Stimulated activated naive B cell treated with anti-CD40 and anti-IgM and Interleukin-4, amounts not matched to agents 10 μg/mL and 1 μg/mL and 100 μg/mL, for 72 hours (primary cell): ENCODE measurements at regions not wholly inside any gene's neighbourhood (a gene's known extent, or its start where the extent isn't known, plus 50 kb on each side); places are given as distances from the start of the nearest gene placed in this dataset.

ENCODE experiments used
- ATAC-seq, 2 donors: fragments of 150-1000 bp; cut with Tn5 transposase; replicated peaks; 2 replicates each; pipeline ENCODE4 v1.10.0; 2021; ENCODE audit warnings: moderate library complexity in 1 of 2
- DNase-seq: peaks from one replicate; pipeline ENCODE4 v3.0.0; 2021
- H3K27ac Mint-ChIP-seq: one replicate; pipeline ENCODE4 v1.8.0; 2022; ENCODE audit warnings: mild to moderate bottlenecking, mixed read lengths
- H3K27me3 Mint-ChIP-seq, 2 donors: one replicate each; pipeline ENCODE4 v1.8.0; 2022; ENCODE audit warnings: mixed read lengths in 2 of 2
- H3K36me3 Mint-ChIP-seq, 2 donors: one replicate each; pipeline ENCODE4 v1.8.0; 2022; ENCODE audit warnings: mixed read lengths in 2 of 2, mild to moderate bottlenecking in 1 of 2
- H3K4me1 Mint-ChIP-seq, 2 donors: one replicate each; pipeline ENCODE4 v1.8.0; 2022; ENCODE audit warnings: mixed read lengths in 2 of 2, mild to moderate bottlenecking in 1 of 2
- H3K4me3 Mint-ChIP-seq, 2 donors: one replicate each; pipeline ENCODE4 v1.8.0; 2022; ENCODE audit warnings: mild to moderate bottlenecking in 2 of 2, mixed read lengths in 2 of 2, moderate library complexity in 1 of 2
- H3K9me3 Mint-ChIP-seq, 2 donors: one replicate each; pipeline ENCODE4 v1.8.0; 2022; ENCODE audit warnings: mixed read lengths in 2 of 2, mild to moderate bottlenecking in 1 of 2

DNA sequence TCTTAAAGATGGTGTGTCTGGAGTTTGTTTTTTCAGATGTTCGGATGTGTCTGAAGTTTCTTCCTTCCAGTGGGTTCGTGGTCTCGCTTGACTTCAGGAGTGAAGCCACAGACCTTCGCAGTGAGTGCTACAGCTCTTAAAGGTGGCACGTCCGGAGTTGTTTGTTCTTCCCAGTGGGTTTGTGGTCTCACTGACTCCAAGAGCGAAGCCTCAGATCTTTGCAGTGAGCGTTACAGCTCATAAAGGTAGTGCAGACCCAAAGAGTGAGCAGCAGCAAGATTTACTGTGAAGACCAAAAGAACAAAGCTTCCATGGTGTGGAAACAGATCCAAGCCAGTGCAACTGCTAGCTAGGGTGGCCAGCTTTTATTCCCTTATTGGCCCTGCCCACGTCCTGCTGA is 1430.4 kb upstream of the B3GALT2 start:
- DNase-seq (no peak), ATAC-seq (no peak)
- Mint-ChIP-seq H3K36me3 (no peaks in the 10 kb centered on the region), H3K27ac (no peak overlapping the region), H3K4me3 (no peak overlapping the region), H3K9me3 (peaks cover 0 to 11% of the 10 kb centered on the region in 2 donors), H3K4me1 (no peaks in the 10 kb centered on the region), H3K27me3 (no peaks in the 10 kb centered on the region)

DNA sequence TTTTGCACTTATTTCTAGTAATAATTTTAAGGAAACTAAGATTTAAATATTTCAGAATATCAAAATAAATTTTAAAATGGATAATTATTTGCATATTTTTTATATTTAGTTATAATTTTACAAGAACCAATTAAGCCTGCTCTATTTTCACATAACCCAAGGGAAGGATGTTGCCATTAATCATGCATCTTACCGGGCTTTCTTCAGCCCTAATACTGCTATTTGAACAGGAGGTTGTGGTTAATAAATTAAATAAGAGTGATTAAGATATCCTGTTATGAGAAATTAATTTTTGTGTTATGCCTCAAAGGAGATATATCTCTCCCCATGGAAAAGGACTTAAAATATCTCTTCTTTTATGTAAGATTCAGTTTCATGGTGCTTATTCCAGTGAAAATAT is 1415.8 kb upstream of the B3GALT2 start:
- Mint-ChIP-seq H3K4me3 (no peak overlapping the region), H3K27ac (no peak overlapping the region)

DNA sequence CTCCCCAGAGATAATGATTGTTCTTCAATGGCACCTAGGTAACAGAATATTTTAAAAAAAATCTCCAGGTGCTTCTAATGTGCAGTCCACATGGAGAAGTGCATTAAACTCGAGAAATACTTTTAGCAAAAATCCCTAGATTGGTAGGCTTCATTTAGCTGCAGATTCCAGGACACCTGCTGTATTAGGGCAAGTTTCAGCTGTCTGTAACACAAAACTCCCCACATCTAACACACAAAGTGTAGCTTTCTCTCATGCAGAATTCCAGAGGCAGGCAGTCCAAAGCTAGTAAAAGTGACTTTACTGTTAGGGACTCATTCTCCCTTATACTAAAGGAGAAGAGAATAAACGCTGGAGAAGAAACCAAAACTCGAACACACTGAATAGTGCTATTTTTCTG is 1414.3 kb upstream of the B3GALT2 start:
- Mint-ChIP-seq H3K9me3 (no peaks in the 10 kb centered on the region), H3K27me3 (no peaks in the 10 kb centered on the region), H3K4me3 (no peak overlapping the region), H3K27ac (no peak overlapping the region), H3K36me3 (no peaks in the 10 kb centered on the region), H3K4me1 (no peaks in the 10 kb centered on the region)
- ATAC-seq, result no peak
- DNase-seq, result no peak

More for the DNA sequence above, 1415.8 kb upstream of the B3GALT2 start:
- no peak for DNase-seq
- H3K36me3 Mint-ChIP-seq, result no peaks in the 10 kb centered on the region
- H3K9me3 Mint-ChIP-seq, result no peaks in the 10 kb centered on the region
- H3K4me1 Mint-ChIP-seq, result no peaks in the 10 kb centered on the region
- H3K27me3 Mint-ChIP-seq, result no peaks in the 10 kb centered on the region
- ATAC-seq, result no peak

DNA sequence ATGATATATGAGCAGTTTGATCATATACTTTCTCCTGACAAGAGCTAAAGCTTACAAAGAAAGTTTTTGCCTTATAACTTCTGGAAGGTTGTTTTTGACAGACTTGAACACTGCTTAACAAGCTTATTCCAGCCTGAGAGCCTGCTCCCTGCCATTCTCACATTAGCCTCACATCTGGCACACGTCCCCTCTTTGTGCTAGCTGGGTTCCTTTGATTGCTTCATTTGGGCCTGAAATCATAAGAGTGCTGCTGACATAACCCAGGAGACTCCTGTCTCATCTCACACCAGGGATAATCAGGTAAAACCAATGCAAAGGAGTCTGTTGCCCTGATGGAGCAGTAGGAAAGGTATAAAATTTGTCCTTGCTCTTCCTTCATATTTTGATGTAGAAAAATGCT is 1411.7 kb upstream of the B3GALT2 start:
- no peaks in the 10 kb centered on the region for H3K36me3 Mint-ChIP-seq
- H3K27me3 Mint-ChIP-seq, result no peaks in the 10 kb centered on the region
- ATAC-seq, result no peak

DNA sequence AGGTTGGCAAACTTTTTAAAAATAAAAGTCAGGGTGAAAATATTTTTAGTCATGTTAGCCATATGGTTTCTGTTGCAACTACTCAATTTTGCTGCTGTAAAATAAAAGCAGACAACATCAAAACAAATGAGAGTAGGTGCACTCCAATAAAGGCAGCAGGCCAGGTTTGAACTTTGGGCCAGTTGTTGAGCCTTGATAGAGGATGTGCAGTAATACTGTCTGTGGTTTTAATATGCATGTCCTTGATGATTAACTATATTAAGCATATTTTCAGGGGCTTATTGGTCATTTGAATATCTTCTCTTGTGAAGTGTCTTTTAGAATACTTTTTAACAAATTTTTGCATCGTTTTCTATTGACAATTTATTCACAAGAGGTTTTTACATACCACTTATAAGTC is 1399.9 kb upstream of the B3GALT2 start:
- Mint-ChIP-seq H3K4me1 (no peaks in the 10 kb centered on the region), H3K27ac (no peak overlapping the region), H3K36me3 (no peaks in the 10 kb centered on the region), H3K4me3 (no peak overlapping the region), H3K9me3 (peaks cover 0 to 2% of the 10 kb centered on the region in 2 donors), H3K27me3 (no peaks in the 10 kb centered on the region)
- ATAC-seq (no peak), DNase-seq (no peak)

More for the DNA sequence above, 1411.7 kb upstream of the B3GALT2 start:
- Mint-ChIP-seq H3K9me3 (no peaks in the 10 kb centered on the region), H3K4me1 (no peaks in the 10 kb centered on the region), H3K4me3 (no peak overlapping the region), H3K27ac (no peak overlapping the region)
- no peak for DNase-seq

DNA sequence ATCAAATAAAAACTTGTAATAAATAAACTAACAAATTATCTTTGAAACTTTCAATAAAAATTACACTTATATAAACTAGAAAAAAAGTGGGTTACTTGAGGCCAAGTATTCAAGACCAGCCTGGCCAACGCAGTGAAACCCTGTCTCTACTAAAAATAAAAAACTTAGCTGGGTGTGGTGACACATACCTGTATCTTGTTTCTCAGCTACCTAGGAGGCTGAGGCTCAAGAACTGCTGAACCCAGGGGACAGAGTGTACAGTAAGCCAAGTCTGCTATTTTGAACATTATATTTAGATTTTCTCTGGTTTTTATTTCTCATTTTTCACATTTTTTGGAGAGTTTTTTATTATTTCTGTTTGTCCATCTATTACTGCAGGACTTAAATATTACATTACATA is 1397.6 kb upstream of the B3GALT2 start:
- H3K27me3 Mint-ChIP-seq, result no peaks in the 10 kb centered on the region
- DNase-seq (no peak), ATAC-seq (no peak)
- no peaks in the 10 kb centered on the region for H3K36me3 Mint-ChIP-seq
- no peaks in the 10 kb centered on the region for H3K4me1 Mint-ChIP-seq
- H3K9me3 Mint-ChIP-seq, result peaks cover 0 to 5% of the 10 kb centered on the region in 2 donors
- no peak overlapping the region for H3K27ac Mint-ChIP-seq
- H3K4me3 Mint-ChIP-seq, result no peak overlapping the region

DNA sequence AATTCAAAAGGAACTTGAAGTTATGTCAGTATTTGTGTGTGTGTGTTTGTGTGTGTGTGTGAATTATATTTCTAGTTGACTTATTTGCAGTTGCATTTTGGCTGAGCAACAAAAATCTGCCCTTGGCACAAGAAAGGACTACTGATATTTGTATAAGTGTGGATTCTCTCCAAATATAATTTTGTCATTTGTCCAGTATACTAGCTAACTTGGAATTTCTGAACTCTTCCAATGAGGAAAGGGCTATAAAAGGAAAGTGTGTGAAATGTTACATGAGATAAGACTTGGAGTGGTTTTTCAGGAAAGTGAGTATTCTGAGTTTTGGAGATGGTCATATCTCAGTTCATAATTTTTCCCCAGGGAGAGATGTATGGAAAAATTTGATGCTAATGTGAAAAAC is 1384.1 kb upstream of the B3GALT2 start:
- Mint-ChIP-seq H3K27ac (no peak overlapping the region), H3K4me1 (no peaks in the 10 kb centered on the region), H3K36me3 (no peaks in the 10 kb centered on the region), H3K27me3 (no peaks in the 10 kb centered on the region), H3K9me3 (peaks cover 0 to 2% of the 10 kb centered on the region in 2 donors), H3K4me3 (no peak overlapping the region)
- DNase-seq, result no peak
- no peak for ATAC-seq

DNA sequence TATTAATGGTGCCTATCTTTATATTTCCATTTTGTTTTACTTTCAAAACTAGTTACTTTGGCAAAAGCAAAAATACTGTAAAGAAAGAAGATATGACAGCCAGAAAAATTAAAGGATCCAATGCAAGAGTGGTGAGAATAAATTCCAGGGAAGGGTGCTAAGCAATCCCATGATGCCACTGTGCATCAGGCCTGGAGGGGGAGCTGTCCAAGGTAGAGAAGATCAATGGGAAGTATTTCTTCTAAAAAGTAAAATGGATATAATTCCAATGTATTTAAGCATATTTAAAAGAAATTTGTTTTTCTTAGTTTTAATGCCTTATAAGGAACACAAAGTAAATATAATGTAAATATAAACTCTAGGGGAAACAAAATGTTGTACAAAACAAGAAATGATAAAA is 1382.2 kb upstream of the B3GALT2 start:
- ATAC-seq (no peak), DNase-seq (no peak)
- peaks cover 0 to 2% of the 10 kb centered on the region in 2 donors for H3K9me3 Mint-ChIP-seq
- H3K4me1 Mint-ChIP-seq, result no peaks in the 10 kb centered on the region
- H3K4me3 Mint-ChIP-seq, result no peak overlapping the region
- no peaks in the 10 kb centered on the region for H3K36me3 Mint-ChIP-seq
- no peaks in the 10 kb centered on the region for H3K27me3 Mint-ChIP-seq
- H3K27ac Mint-ChIP-seq, result no peak overlapping the region

DNA sequence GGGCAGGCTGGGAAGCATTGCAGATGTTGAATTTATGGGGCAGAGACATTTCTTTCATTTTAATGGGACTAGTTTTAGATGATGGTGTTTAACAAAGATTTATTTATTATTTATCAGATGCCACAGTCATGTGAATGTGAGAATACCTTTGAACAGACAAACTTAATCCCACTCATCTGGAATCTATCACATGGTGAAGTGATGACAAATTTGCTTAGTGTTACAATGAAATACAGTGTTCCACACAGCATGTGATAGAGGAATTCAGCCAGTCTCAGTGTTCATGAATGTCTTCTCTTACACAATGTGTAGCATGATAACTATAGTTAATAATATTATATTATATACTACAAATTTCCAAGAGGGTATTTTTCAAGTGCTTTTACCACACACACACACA is 1361.7 kb upstream of the B3GALT2 start:
- no peaks in the 10 kb centered on the region for H3K36me3 Mint-ChIP-seq
- H3K4me3 Mint-ChIP-seq, result no peak overlapping the region
- H3K27me3 Mint-ChIP-seq, result no peaks in the 10 kb centered on the region
- no peak for ATAC-seq
- no peak for DNase-seq
- H3K27ac Mint-ChIP-seq, result no peak overlapping the region
- no peaks in the 10 kb centered on the region for H3K4me1 Mint-ChIP-seq
- peaks cover 0 to 1% of the 10 kb centered on the region in 2 donors for H3K9me3 Mint-ChIP-seq

DNA sequence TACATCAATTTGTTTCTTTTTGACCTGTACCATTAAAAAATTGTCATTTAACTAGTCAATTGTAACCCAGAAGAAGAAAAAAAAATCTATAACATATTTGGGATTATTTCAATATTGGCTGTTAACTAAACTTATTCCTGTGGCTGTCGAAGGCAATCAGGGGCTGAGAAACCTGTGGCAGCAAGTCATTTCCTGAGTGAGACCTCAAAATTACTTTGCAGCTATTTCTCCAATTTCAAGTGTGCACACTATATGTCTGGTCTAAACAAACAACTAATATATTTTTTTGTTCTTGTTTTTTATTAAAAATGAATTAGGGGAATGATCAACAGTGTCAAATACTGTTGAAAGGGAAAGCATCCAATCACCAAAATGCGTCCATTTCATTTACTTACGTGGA is 1357.6 kb upstream of the B3GALT2 start:
- Mint-ChIP-seq H3K27me3 (no peaks in the 10 kb centered on the region), H3K36me3 (no peaks in the 10 kb centered on the region), H3K9me3 (peaks cover 2 to 5% of the 10 kb centered on the region in 2 donors), H3K27ac (no peak overlapping the region), H3K4me1 (no peaks in the 10 kb centered on the region), H3K4me3 (no peak overlapping the region)
- ATAC-seq, result no peak
- DNase-seq, result no peak

DNA sequence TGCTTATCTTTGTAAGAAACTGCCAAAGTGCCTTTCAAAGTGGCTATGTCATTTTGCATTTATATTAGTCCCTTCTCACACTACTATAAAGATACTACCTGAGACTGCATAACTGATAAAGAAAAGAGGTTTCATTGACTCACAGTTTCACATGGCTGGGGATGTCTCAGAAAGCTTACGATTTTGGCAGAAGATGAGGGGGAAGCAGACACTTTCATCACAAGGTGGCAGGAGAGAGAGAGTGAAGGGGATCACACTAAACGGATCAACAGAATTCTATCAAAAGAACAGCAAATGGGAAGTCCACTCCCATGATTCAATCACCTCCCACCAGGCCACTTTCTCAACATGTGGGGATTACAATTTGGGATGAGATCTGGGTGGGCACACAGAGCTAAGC is 1352.0 kb upstream of the B3GALT2 start:
- DNase-seq, result no peak
- Mint-ChIP-seq H3K27me3 (no peaks in the 10 kb centered on the region), H3K36me3 (no peaks in the 10 kb centered on the region), H3K9me3 (peaks cover 2 to 5% of the 10 kb centered on the region in 2 donors), H3K27ac (no peak overlapping the region), H3K4me1 (no peaks in the 10 kb centered on the region), H3K4me3 (no peak overlapping the region)
- no peak for ATAC-seq

DNA sequence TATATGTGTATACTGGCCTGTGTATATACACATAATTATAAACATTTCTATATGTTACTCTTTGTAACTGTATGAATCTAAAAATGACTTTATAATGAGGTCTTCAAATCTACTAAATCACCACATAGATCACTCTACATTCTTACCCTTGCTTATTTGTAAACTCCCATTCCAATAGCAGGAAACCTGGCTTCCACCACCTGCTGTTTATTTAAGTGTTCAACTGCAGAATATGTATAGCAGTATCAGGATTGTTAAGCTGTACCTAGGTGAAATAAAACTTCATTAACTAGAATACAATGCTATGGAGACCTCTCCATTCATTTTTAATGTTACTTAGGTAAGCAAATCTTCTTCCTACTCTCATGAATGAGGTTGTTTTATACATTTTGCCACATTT is 1351.1 kb upstream of the B3GALT2 start:
- DNase-seq (no peak), ATAC-seq (no peak)
- Mint-ChIP-seq H3K9me3 (peaks cover 2% of the 10 kb centered on the region in 2 donors), H3K4me3 (no peak overlapping the region), H3K36me3 (no peaks in the 10 kb centered on the region), H3K27ac (no peak overlapping the region), H3K4me1 (no peaks in the 10 kb centered on the region), H3K27me3 (no peaks in the 10 kb centered on the region)

DNA sequence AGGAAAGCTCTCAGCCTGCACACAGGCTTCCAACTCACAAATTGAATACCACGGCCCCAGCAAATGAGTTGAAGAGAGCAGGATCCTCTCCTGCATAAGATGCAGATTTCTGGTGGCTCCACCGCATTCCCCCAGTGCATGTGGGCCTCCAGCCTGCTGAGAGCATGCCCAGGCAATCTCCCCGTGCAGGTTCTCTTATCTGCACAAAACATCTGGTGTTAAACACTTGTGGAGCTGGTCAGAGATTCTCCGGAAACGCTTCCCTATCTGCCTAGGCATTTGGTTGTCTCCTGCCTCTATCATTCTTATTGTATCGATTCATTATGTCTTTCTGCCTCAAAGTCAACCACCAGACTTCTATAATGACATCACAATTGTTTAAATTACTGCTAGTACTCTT is 1349.0 kb upstream of the B3GALT2 start:
- H3K4me1 Mint-ChIP-seq, result no peaks in the 10 kb centered on the region
- DNase-seq (no peak), ATAC-seq (no peak)
- H3K9me3 Mint-ChIP-seq, result no peaks in the 10 kb centered on the region
- no peaks in the 10 kb centered on the region for H3K36me3 Mint-ChIP-seq
- no peak overlapping the region for H3K4me3 Mint-ChIP-seq
- no peaks in the 10 kb centered on the region for H3K27me3 Mint-ChIP-seq
- no peak overlapping the region for H3K27ac Mint-ChIP-seq

DNA sequence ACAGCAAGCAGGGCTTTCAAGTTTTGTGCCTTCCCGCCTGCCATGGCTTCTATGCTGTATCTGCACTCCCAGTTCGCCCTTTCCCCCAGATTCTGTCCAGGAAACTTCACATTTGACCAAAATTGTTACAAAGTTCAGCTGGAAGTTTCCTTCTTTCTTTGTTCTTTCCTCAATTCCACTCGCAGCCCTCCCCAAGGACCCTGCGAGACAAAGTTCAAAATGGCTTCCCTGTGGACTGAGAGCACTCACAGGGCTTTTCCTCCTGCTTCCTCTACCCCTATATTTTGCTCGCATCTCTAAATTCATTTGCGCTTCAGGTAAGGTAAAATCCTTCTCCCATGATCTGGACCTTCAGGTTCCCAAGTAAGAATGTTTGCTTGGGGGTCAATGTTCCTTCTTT is 1348.4 kb upstream of the B3GALT2 start:
- no peak for DNase-seq
- Mint-ChIP-seq H3K4me3 (no peak overlapping the region), H3K9me3 (no peaks in the 10 kb centered on the region), H3K27me3 (no peaks in the 10 kb centered on the region), H3K4me1 (no peaks in the 10 kb centered on the region), H3K27ac (no peak overlapping the region), H3K36me3 (no peaks in the 10 kb centered on the region)
- ATAC-seq, result no peak

DNA sequence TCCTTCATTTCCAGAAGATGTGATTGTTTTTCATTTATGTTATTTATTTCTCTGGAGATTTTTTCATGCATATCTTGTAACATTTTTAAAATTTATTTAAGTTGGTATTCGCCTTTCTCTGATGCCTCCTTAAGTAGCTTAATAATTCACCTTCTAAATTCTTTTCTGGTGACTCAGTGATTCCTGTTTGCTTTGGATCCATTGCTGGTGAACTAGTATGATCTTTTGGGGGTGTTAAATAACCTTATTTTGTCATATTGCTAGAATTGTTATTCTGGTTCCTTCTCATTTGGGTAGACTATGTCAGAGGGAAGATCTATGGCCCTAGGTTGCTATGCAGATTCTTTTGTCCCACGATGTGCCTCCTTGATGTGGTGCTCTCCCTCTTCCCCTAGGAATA is 1347.2 kb upstream of the B3GALT2 start:
- ATAC-seq, result no peak
- no peak for DNase-seq
- no peaks in the 10 kb centered on the region for H3K27me3 Mint-ChIP-seq
- no peak overlapping the region for H3K27ac Mint-ChIP-seq
- H3K9me3 Mint-ChIP-seq, result no peaks in the 10 kb centered on the region
- no peaks in the 10 kb centered on the region for H3K36me3 Mint-ChIP-seq
- no peaks in the 10 kb centered on the region for H3K4me1 Mint-ChIP-seq
- no peak overlapping the region for H3K4me3 Mint-ChIP-seq

DNA sequence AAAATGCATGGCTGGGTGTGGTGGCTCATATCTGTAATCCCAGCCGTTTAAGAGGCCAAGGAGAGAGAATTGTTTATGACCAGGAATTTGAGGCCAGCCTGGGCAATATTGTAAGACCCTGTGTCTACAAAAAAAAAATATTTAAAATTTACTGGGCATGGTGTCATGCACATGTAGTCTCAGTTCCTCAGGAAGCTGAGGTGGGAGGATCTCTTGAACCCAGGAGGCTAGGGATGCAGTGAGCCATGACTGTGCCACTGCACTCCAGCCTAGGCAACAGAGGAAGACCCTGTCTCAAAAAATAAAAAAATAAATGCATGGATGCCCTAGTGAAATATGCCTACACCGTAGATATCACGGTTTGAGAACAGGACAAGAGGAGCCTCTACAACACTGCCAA is 1331.2 kb upstream of the B3GALT2 start:
- Mint-ChIP-seq H3K27me3 (no peaks in the 10 kb centered on the region), H3K36me3 (no peaks in the 10 kb centered on the region), H3K4me1 (peaks cover 5 to 20% of the 10 kb centered on the region in 2 donors), H3K9me3 (peaks cover 0 to 1% of the 10 kb centered on the region in 2 donors), H3K27ac (no peak overlapping the region), H3K4me3 (no peak overlapping the region)
- DNase-seq (no peak), ATAC-seq (peak; percentile 50 to 53)
